GM19438 (cell line): ENCODE measurements at regions not wholly inside any gene's neighbourhood (a gene's known extent, or its start where the extent isn't known, plus 50 kb on each side); places are given as distances from the start of the nearest gene placed in this dataset.
"Not testable (repeated sequence)": the region's sequence is repeated elsewhere in the genome, so short reads cannot be mapped to it uniquely, and the experiment has no call there.

Experiments used
- ATAC-seq: cut with Tn5 transposase; IDR thresholded peaks from one replicate; pipeline ENCODE4 v1.9.1; 2021; ENCODE audit warnings: low read depth; ENCODE audit not compliant: unreplicated experiment

DNA sequence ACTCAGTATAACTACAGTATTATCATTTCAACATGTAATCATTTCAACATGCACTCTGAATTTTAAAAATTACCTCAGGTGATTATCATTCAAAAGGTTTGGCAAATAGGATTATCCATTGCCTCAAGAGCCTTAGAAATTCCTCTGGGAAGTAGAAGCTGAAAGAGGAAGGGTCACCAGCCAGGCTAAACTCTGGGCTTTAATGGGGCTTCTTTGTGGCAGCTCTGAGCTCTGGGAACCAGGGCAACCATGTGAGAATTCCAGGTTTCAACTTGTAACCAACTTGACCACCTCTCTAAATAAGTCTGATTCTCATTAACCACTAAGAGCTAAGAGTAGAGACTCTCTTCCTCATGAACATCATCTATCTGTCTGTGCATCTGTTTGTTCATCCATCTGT, 117.2 kb upstream of the MED14 start:
- ATAC-seq, result no peak

- ATAC-seq, result no peak
These were observed 117.9 kb upstream of the MED14 start for GRCh38 chrX:40853004-40853815.

DNA sequence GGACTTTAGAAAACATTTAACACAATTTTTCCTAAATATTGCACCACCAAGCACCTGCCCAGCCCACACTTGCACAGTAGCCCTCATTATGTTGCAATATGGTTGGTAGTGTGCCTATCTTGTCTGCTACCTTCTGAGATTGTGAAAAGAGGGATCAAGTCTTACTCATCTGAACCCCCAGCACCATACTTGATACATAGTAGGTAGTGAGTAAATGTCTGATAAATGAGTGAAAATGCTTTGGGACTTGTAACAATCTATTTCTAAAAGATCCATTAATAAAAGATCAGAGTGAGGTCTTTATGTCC, 118.4 kb upstream of the MED14 start:
- ATAC-seq, result no peak

DNA sequence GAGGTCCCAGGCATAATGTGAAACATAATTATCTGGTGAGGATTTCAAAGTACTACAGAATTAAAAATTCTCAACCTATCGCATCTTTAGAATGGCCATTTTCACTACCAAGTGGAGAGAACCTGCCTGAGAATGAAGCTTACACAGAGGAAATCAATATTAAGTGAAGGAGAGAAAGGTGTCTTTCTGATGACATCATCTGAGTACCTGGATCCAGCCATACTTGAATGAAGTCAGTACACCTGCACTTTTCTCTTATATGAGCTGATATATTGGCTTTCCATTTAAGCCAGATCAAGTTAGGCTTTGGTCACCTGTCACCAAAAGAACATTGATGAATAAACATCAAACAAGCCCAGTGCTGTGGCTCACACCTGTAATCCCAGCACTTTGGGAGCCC, 118.9 kb upstream of the MED14 start:
- ATAC-seq, result no peak

DNA sequence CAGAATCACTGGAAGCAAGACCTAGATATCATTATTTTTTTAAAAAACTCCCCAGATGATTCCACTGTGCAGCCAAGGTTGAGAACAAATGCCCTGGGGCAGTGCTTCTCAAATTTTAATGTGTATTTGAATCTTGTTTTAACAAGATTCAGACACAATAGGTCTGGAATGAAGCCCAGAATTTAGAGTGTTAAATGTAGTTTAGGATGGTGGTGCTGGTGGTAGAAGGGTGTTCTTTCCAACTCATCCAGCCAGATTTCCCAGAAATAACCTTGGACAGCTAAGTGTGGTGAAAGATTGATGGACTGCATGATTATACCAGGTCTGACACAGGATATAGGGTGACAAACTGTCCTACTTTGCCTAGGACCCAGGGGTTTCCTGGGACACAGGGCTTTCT, 120.1 kb upstream of the MED14 start:
- ATAC-seq, result no peak

DNA sequence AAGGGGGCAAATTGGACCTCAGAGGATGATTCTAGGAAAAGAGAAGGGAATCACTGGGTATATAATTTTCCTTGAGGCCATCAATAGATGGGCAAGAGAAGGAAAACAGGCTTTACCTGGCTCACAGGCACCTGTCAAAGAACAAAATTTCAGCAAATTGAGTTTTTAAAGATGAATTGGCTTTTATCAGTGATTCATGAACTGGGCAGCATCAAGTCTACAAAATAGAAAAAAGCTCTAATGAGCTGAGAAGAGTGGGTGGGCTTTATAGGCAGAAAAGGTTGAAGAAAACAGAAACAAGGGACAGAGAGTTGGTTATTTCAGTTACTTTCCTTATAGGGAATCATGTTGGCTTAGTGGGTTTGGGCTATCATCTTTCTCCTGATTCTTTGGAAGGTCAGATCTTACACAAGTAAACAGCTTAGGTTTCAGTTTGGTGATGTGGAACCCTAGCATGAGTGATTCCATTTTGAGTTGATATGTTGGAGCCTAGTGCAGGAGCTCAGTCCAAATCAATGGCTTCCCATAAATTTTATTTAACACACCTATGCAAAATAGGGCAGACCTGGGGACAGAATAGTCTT, 120.7 kb upstream of the MED14 start:
- no peak for ATAC-seq

DNA sequence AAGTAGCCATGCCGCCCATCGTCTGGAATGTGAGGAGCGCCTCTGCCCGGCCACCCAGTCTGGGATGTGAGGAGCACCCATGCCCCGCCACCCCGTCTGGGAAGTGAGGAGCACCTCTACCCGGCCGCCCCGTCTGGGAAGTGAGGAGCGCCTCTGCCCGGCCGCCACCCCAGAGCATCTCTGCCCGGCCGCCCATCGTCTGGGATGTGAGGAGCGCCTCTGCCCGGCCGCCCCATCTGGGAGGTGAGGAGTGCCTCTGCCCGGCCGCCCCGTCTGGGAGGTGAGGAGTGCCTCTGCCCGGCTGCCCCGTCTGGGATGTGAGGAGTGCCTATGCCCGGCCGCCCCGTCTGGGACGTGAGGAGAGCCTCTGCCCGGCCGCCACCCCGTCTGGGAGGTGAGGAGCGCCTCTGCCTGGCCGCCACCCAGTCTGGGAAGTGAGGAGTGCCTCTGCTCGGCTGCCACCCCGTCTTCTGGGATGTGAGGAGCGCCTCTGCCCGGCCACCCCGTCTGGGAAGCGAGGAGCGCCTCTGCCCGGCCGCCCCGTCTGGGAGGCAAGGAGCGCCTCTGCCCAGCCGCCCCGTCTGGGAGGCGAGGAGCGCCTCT, 126.7 kb upstream of the MED14 start:
- not testable (repeated sequence) for ATAC-seq

DNA sequence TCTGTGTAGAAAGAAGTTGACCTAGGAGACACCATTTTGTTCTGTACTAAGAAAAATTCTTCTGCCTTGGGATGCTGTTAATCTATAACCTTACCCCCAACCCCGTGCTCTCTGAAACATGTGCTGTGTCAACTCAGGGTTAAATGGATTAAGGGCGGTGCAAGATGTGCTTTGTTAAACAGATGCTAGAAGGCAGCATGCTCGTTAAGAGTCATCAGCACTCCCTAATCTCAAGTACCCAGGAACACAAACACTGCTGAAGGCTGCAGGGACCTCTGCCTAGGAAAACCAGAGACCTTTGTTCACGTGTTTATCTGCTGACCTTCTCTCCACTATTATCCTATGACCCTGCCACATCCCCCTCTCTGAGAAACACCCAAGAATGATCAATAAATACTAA, 127.9 kb upstream of the MED14 start:
- ATAC-seq, result not testable (repeated sequence)

DNA sequence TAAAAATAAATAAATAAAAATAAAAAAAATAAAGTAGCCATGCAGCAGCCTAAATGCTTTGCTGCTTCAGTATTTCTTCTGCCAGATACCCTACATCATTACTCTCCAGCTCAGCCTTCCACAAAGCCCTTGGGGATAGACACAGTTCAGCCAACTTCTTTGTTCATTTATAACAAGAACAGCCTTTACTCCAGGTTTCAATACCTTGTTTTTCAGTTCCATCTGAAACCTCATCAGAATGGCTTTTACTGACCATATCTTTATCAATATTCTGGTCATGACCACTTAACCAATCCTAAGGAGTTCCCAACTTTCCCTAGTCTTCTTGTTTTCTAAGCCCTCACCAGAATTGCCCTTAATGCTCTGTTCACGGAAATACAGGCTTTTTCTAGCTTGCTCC, 128.3 kb upstream of the MED14 start:
- no peak for ATAC-seq

- no peak for ATAC-seq
These were observed 129.6 kb upstream of the MED14 start for GRCh38 chrX:40864972-40865371.

- no peak for ATAC-seq
These were observed 131.6 kb upstream of the MED14 start for GRCh38 chrX:40866893-40867292.

GRCh38 chrX:40867352-40867751, 132.0 kb upstream of the MED14 start:
- ATAC-seq, result no peak

DNA sequence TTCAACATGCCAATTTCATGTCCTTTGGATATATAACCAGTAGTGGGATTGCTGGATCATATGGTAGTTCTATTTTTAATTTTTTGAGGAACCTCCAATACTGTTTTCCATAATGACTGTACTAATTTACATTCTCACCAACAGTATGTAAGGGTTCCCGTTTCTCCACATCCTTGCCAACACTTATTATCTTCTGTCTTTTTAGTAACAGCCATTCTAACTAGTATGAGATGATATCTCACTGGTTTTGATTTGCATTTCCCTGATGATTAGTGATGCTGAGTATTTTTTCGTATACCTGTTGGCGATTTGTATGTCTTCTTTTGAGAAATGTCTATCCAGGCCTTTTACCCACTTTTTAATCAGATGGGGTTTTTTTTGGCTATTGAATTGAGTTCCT, 133.5 kb upstream of the MED14 start:
- no peak for ATAC-seq

GRCh38 chrX:40870982-40871381, 135.6 kb upstream of the MED14 start:
- ATAC-seq, result not testable (repeated sequence)

GRCh38 chrX:40871385-40872082, 136.2 kb upstream of the MED14 start:
- ATAC-seq, result no peak

GRCh38 chrX:40872351-40872750, 137.0 kb upstream of the MED14 start:
- ATAC-seq, result no peak

DNA sequence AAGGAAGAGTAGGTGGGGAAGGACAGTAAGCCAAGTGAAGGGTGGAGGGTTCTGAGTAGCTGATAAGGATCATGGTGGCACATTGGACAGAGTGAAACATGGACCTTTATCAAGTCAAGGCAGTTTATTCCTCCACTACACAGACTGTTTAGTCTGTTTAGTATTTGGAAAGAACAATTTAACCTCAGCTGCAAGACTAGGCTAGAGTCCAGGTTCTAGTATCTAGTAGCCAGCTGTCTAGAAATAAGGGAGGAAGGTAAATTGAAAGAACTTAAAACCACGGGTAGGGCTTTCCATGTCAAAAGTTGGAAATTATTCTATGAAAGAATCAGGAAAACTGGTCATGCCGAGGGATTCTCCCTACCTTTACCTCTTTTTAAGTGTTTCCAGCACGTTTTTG, 140.1 kb upstream of the MED14 start:
- ATAC-seq, result no peak

- no peak for ATAC-seq
These were observed 142.5 kb upstream of the MED14 start for GRCh38 chrX:40877887-40878286.

GRCh38 chrX:40878766-40879165, 143.4 kb upstream of the MED14 start:
- no peak for ATAC-seq

DNA sequence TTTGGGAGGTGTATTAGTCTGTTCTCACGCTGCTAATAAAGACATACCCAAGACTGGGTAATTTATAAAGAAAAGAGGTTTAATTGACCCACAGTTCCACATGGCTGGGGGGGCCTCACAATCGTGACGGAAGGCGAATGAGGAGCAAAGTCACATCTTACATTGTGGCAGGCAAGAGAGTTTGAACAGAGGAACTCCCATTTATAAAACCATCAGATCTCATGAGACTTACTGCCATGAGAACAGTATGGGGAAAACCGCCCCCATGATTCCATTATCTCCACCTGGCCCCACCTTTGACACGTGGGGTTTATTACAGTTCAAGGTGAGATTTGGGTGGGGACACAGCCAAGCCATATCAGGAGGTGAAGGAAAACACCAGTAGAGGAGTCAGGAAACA, 143.8 kb upstream of the MED14 start:
- not testable (repeated sequence) for ATAC-seq

GRCh38 chrX:40880712-40881111, 145.4 kb upstream of the MED14 start:
- ATAC-seq, result no peak
